HEK293 (cell line): ENCODE measurements at regions not wholly inside any gene's neighbourhood (a gene's known extent, or its start where the extent isn't known, plus 50 kb on each side); places are given as distances from the start of the nearest gene placed in this dataset.

Experiments
- CTCF ChIA-PET: fragments of 350-600 bp; formaldehyde crosslinking; extraction: SDS; loops from one replicate; lab custom pipeline; 2021; ENCODE audit warnings: antibody characterized with exemption; lab: Yijun Ruan, JAX
- POLR2A ChIA-PET: fragments of 300-600 bp; formaldehyde crosslinking; extraction: SDS; loops from one replicate; lab custom pipeline; 2020; ENCODE audit warnings: antibody characterized with exemption, inconsistent platforms; lab: Yijun Ruan, JAX
- H3K27ac ChIP-seq: fragments of 200-500 bp; sonication (Bioruptor generic); 2 replicates; pipeline ENCODE4 v1.5.1; 2014; ENCODE audit warnings: low read depth, low read length, control low read depth, inconsistent platforms; ENCODE audit errors: extremely low read depth
- H3K36me3 ChIP-seq, 2 experiments: fragments of 200-500 bp in 1 of 2; sonication (Bioruptor generic) in 1 of 2; 1 replicate in 1 of 2; 2 replicates in 1 of 2; pipeline ENCODE4 v1.5.1; 2014 to 2017; ENCODE audit warnings: inconsistent platforms in 2 of 2, low read length in 2 of 2; ENCODE audit not compliant: control insufficient read depth in 2 of 2, insufficient read depth in 1 of 2
- H3K4me1 ChIP-seq: fragments of 200-500 bp; sonication (Bioruptor generic); 2 replicates; pipeline ENCODE4 v1.5.1; 2014; ENCODE audit warnings: mild to moderate bottlenecking, low read length, inconsistent platforms; ENCODE audit not compliant: control insufficient read depth, insufficient read depth
- H3K4me3 ChIP-seq: 2 replicates; pipeline ENCODE4 v1.5.1; 2011; ENCODE audit warnings: low read depth, mild to moderate bottlenecking, control low read depth, low read length, moderate library complexity
- H3K9me3 ChIP-seq: fragments of 200-500 bp; sonication (Bioruptor generic); 2 replicates; pipeline ENCODE4 v1.5.1; 2014; ENCODE audit warnings: low read depth, low read length, inconsistent platforms; ENCODE audit not compliant: control insufficient read depth, insufficient read depth
- EGR2 ChIP-seq: fragments of 450-650 bp; formaldehyde crosslinking; IDR thresholded peaks from 2 replicates; pipeline ENCODE4 v1.5.1; 2016; ENCODE audit warnings: low read depth, missing biosample characterization, missing genetic modification characterization
- KLF16 ChIP-seq: fragments of 450-650 bp; formaldehyde crosslinking; IDR thresholded peaks from 2 replicates; pipeline ENCODE4 v1.5.1; 2017; ENCODE audit warnings: missing biosample characterization, missing genetic modification characterization
- KLF7 ChIP-seq: fragments of 450-650 bp; formaldehyde crosslinking; IDR thresholded peaks from 2 replicates; pipeline ENCODE4 v1.5.1; 2016; ENCODE audit warnings: missing biosample characterization, missing genetic modification characterization, borderline replicate concordance
- TSHZ1 ChIP-seq: fragments of 450-650 bp; formaldehyde crosslinking; IDR thresholded peaks from 2 replicates; pipeline ENCODE4 v1.5.1; 2016; ENCODE audit warnings: missing biosample characterization, missing genetic modification characterization, borderline replicate concordance
- ZEB2 ChIP-seq: fragments of 450-650 bp; formaldehyde crosslinking; IDR thresholded peaks from 2 replicates; pipeline ENCODE4 v1.5.1; 2016; ENCODE audit warnings: missing biosample characterization, missing genetic modification characterization
- ZFP37 ChIP-seq: fragments of 450-650 bp; formaldehyde crosslinking; IDR thresholded peaks from 2 replicates; pipeline ENCODE4 v1.5.1; 2016; ENCODE audit warnings: missing biosample characterization, missing genetic modification characterization
- ZNF121 ChIP-seq: fragments of 450-650 bp; formaldehyde crosslinking; IDR thresholded peaks from 2 replicates; pipeline ENCODE4 v1.5.1; 2016; ENCODE audit warnings: missing biosample characterization, missing genetic modification characterization
- ZNF239 ChIP-seq: fragments of 450-650 bp; formaldehyde crosslinking; IDR thresholded peaks from 2 replicates; pipeline ENCODE4 v1.5.1; 2016; ENCODE audit warnings: missing biosample characterization, missing genetic modification characterization
- ZNF449 ChIP-seq: fragments of 450-650 bp; formaldehyde crosslinking; IDR thresholded peaks from 2 replicates; pipeline ENCODE4 v1.5.1; 2017; ENCODE audit warnings: missing biosample characterization, mild to moderate bottlenecking, missing genetic modification characterization, moderate library complexity
- ZNF473 ChIP-seq: fragments of 450-650 bp; formaldehyde crosslinking; IDR thresholded peaks from 2 replicates; pipeline ENCODE4 v1.5.1; 2017; ENCODE audit warnings: missing biosample characterization, missing genetic modification characterization
- ZNF530 ChIP-seq: fragments of 450-650 bp; formaldehyde crosslinking; IDR thresholded peaks from 2 replicates; pipeline ENCODE4 v1.5.1; 2016; ENCODE audit warnings: low read depth, missing biosample characterization, missing genetic modification characterization
- ZNF580 ChIP-seq: fragments of 450-650 bp; formaldehyde crosslinking; IDR thresholded peaks from 2 replicates; pipeline ENCODE4 v1.5.1; 2016; ENCODE audit warnings: missing biosample characterization, missing genetic modification characterization
- ZNF600 ChIP-seq: fragments of 450-650 bp; formaldehyde crosslinking; IDR thresholded peaks from 2 replicates; pipeline ENCODE4 v1.5.1; 2016; ENCODE audit warnings: missing biosample characterization, missing genetic modification characterization
- ZNF654 ChIP-seq: fragments of 450-650 bp; formaldehyde crosslinking; IDR thresholded peaks from 2 replicates; pipeline ENCODE4 v1.5.1; 2016; ENCODE audit warnings: low read depth, missing biosample characterization, missing genetic modification characterization
- ZNF785 ChIP-seq: fragments of 450-650 bp; formaldehyde crosslinking; IDR thresholded peaks from 2 replicates; pipeline ENCODE4 v1.5.1; 2016; ENCODE audit warnings: missing biosample characterization, missing genetic modification characterization
- ZNF837 ChIP-seq: fragments of 450-650 bp; formaldehyde crosslinking; IDR thresholded peaks from 2 replicates; pipeline ENCODE4 v1.5.1; 2016; ENCODE audit warnings: missing biosample characterization, missing genetic modification characterization
- ZSCAN16 ChIP-seq: fragments of 450-650 bp; formaldehyde crosslinking; IDR thresholded peaks from 2 replicates; pipeline ENCODE4 v1.5.1; 2016; ENCODE audit warnings: missing biosample characterization, missing genetic modification characterization
- TF ChIP-seq, protein P1 (sequence below): fragments of 450-650 bp; formaldehyde crosslinking; IDR thresholded peaks from 2 replicates; pipeline ENCODE4 v1.5.1; 2016; ENCODE audit warnings: missing biosample characterization, missing genetic modification characterization, borderline replicate concordance
- TF ChIP-seq, protein P2 (sequence below): fragments of 450-650 bp; formaldehyde crosslinking; IDR thresholded peaks from 2 replicates; pipeline ENCODE4 v1.5.1; 2016; ENCODE audit warnings: missing biosample characterization, missing genetic modification characterization, low read depth
- TF ChIP-seq, protein P3 (sequence below): fragments of 450-650 bp; formaldehyde crosslinking; IDR thresholded peaks from 2 replicates; pipeline ENCODE4 v1.5.1; 2017; ENCODE audit warnings: missing biosample characterization, missing genetic modification characterization

GRCh38 chr5:89015409-89015808, 132.4 kb upstream of the MEF2C start:
- Histone ChIP-seq H3K9me3 (no peaks in the 10 kb centered on the region), H3K27ac (no peak overlapping the region), H3K36me3 (no peaks in the 10 kb centered on the region), H3K4me3 (no peak overlapping the region), H3K4me1 (no peaks in the 10 kb centered on the region)
- TF ChIP-seq ZNF530 (tag by site-specific recombination) (no peak), ZNF837 (tag by site-specific recombination) (no peak), ZSCAN16 (tag by site-specific recombination) (no peak), ZNF785 (tag by site-specific recombination) (no peak), ZNF121 (tag by site-specific recombination) (no peak), ZNF239 (no peak), ZNF654 (tag by site-specific recombination) (no peak), TSHZ1 (tag by site-specific recombination) (no peak), KLF16 (no peak), ZEB2 (tag by site-specific recombination) (no peak), ZFP37 (tag by site-specific recombination) (no peak), ZNF580 (tag by site-specific recombination) (no peak), ZNF449 (no peak), ZNF473 (tag by site-specific recombination) (no peak), ZNF600 (tag by site-specific recombination) (no peak), EGR2 (tag by site-specific recombination) (no peak), KLF7 (tag by site-specific recombination) (no peak)
- TF ChIP-seq, protein P1, sequence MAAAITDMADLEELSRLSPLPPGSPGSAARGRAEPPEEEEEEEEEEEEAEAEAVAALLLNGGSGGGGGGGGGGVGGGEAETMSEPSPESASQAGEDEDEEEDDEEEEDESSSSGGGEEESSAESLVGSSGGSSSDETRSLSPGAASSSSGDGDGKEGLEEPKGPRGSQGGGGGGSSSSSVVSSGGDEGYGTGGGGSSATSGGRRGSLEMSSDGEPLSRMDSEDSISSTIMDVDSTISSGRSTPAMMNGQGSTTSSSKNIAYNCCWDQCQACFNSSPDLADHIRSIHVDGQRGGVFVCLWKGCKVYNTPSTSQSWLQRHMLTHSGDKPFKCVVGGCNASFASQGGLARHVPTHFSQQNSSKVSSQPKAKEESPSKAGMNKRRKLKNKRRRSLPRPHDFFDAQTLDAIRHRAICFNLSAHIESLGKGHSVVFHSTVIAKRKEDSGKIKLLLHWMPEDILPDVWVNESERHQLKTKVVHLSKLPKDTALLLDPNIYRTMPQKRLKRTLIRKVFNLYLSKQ (tag by site-specific recombination): no peak
- TF ChIP-seq, protein P2, sequence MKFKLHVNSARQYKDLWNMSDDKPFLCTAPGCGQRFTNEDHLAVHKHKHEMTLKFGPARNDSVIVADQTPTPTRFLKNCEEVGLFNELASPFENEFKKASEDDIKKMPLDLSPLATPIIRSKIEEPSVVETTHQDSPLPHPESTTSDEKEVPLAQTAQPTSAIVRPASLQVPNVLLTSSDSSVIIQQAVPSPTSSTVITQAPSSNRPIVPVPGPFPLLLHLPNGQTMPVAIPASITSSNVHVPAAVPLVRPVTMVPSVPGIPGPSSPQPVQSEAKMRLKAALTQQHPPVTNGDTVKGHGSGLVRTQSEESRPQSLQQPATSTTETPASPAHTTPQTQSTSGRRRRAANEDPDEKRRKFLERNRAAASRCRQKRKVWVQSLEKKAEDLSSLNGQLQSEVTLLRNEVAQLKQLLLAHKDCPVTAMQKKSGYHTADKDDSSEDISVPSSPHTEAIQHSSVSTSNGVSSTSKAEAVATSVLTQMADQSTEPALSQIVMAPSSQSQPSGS: no peak
- TF ChIP-seq, protein P3, sequence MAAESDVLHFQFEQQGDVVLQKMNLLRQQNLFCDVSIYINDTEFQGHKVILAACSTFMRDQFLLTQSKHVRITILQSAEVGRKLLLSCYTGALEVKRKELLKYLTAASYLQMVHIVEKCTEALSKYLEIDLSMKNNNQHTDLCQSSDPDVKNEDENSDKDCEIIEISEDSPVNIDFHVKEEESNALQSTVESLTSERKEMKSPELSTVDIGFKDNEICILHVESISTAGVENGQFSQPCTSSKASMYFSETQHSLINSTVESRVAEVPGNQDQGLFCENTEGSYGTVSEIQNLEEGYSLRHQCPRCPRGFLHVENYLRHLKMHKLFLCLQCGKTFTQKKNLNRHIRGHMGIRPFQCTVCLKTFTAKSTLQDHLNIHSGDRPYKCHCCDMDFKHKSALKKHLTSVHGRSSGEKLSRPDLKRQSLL: no peak
- ChIA-PET POLR2A (no interaction called here), CTCF (interaction anchor here (0.7 kb wide), 1 partner anchor 185 kb away, joined by 3 read pairs; no protein-coding TSS in a partner anchor)
